ENCODE measurements at regions not wholly inside any gene's neighbourhood (a gene's known extent, or its start where the extent isn't known, plus 50 kb on each side); places are given as distances from the start of the nearest gene placed in this dataset.
"Not testable (repeated sequence)": the region's sequence is repeated elsewhere in the genome, so short reads cannot be mapped to it uniquely, and the experiment has no call there.

GRCh38 chr11:91047882-91048281, 825.0 kb upstream of the CHORDC1 start:
- DNase-seq (ENCODE audit: low read depth), result no peak
- no peak overlapping the region for H3K4me3 ChIP-seq (ENCODE audit: low read length)
- TF ChIP-seq CTCF (conservative IDR thresholded peaks at IDR 0.05; ENCODE audit: low read depth, low read length), result no peak

DNA sequence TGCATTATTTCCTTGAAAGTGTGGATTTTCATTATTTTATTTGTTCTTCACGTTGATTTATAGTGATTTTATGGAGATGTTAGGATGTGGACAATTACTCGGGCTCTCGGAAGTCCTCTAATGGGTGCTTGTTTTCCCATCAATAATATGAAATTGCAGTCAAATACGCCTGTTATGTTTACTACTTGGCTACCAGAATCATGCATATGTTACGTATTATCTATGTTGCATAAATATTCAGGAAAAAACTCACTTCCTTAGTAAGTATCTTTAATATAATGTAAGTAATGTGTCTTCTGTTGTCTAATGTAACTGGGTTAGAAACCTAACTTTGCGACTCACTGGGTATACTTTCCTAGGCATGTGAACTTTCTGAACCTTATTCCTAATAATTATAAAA, 823.4 kb upstream of the CHORDC1 start:
- DNase-seq (ENCODE audit: low read depth), result no peak
- no peak overlapping the region for H3K4me3 ChIP-seq (ENCODE audit: low read length)
- TF ChIP-seq CTCF (conservative IDR thresholded peaks at IDR 0.05; ENCODE audit: low read depth, low read length), result no peak

GRCh38 chr11:91041626-91042025, 818.8 kb upstream of the CHORDC1 start:
- DNase-seq (ENCODE audit: low read depth), result no peak
- TF ChIP-seq CTCF (conservative IDR thresholded peaks at IDR 0.05; ENCODE audit: low read depth, low read length), result peak; percentile 13
- H3K4me3 ChIP-seq (ENCODE audit: low read length), result no peak overlapping the region

DNA sequence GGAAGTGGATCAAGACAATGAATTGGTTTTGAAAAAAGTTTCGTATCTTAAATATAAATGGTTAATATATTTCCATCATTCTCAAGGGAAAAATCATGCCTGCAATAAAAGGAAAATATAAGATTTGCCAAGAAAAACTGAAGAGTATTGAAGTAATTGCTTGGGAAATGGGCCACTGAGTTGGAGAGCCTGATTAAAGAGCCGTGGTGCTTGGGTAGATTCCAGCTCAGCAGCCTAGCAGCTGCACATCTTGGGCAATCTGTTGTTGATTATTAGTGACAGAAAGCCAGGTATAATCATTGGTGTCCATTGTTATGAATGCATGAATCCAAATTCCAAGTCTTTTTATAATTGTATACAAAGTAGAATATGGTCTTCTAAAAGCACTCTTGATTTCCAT, 800.9 kb upstream of the CHORDC1 start:
- no peak for DNase-seq (ENCODE audit: low read depth)
- no peak for TF ChIP-seq CTCF (conservative IDR thresholded peaks at IDR 0.05; ENCODE audit: low read depth, low read length)
- no peak overlapping the region for H3K4me3 ChIP-seq (ENCODE audit: low read length)

DNA sequence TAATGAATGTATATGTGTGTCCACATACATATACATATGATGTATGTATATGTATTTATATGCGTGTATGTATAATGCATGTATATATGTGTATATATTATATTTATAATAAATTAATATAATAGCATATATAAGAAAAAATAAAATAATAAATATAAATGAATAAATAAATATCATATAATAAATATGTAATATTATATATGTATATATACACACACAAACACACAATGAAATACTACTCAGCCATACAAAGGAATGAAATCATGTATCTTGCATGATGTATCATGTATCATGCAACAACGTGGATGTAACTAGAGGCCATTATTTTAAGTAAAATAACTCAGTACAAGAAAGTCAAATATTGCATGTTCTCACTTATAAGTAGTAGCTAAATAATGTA, 788.7 kb upstream of the CHORDC1 start:
- no peak for DNase-seq (ENCODE audit: low read depth)
- no peak for TF ChIP-seq CTCF (conservative IDR thresholded peaks at IDR 0.05; ENCODE audit: low read depth, low read length)
- no peak overlapping the region for H3K4me3 ChIP-seq (ENCODE audit: low read length)

DNA sequence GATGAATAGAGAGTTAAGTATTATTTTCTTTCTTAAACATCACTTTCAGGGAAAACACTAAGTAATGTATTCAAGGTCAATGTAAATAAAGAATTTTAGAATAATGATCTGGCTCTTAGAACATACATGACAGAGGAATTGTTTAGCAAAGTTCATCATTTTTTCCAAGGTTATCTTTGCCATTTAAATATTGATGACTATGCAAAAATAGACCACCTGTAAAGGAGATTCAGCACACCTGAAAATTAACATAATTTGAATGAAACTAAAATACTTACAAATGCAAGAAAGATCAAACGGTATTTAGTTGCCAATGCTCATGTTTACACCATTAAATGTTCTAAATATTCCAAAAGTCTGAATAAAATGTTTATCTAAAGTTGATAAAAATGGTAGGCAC, 782.6 kb upstream of the CHORDC1 start:
- no peak for DNase-seq (ENCODE audit: low read depth)
- no peak for TF ChIP-seq CTCF (conservative IDR thresholded peaks at IDR 0.05; ENCODE audit: low read depth, low read length)
- no peak overlapping the region for H3K4me3 ChIP-seq (ENCODE audit: low read length)

DNA sequence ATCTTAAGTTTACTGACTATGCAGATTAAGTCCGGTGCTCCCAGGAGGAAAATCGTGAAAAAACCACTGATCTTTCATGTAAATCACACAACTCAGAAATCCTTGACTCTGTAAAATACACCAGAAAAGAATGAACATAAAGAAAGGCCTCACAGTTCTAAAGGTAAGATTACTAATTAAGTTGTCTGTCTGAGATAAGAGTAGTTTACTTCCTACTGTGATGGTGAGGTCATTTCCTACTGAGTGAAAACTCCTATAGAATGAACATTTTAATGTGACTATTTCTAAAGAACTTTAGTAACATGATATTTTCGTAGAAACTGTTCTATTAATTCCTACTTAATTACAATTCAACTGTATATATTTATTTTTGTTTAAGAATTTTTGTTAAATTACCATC, 774.4 kb upstream of the CHORDC1 start:
- no peak for TF ChIP-seq CTCF (conservative IDR thresholded peaks at IDR 0.05; ENCODE audit: low read depth, low read length)
- no peak overlapping the region for H3K4me3 ChIP-seq (ENCODE audit: low read length)
- no peak for DNase-seq (ENCODE audit: low read depth)

GRCh38 chr11:90972159-90972558, 749.3 kb upstream of the CHORDC1 start:
- H3K4me3 ChIP-seq (ENCODE audit: low read length); DNase-seq (ENCODE audit: low read depth): not testable (repeated sequence)

Measured in retinal pigment epithelial cell (primary cell).